Islet of Langerhans (tissue), 1 donor: ENCODE measurements at regions not wholly inside any gene's neighbourhood (a gene's known extent, or its start where the extent isn't known, plus 50 kb on each side); places are given as distances from the start of the nearest gene placed in this dataset.
A peak's percentile ranks its signal among the peaks of the same experiment; 100 is the strongest.

Experiments used
- FAIRE-seq: peaks from one replicate; lab custom pipeline; 2011; peaks lifted over from hg19 to GRCh38; lab: Jason Lieb, UNC

DNA sequence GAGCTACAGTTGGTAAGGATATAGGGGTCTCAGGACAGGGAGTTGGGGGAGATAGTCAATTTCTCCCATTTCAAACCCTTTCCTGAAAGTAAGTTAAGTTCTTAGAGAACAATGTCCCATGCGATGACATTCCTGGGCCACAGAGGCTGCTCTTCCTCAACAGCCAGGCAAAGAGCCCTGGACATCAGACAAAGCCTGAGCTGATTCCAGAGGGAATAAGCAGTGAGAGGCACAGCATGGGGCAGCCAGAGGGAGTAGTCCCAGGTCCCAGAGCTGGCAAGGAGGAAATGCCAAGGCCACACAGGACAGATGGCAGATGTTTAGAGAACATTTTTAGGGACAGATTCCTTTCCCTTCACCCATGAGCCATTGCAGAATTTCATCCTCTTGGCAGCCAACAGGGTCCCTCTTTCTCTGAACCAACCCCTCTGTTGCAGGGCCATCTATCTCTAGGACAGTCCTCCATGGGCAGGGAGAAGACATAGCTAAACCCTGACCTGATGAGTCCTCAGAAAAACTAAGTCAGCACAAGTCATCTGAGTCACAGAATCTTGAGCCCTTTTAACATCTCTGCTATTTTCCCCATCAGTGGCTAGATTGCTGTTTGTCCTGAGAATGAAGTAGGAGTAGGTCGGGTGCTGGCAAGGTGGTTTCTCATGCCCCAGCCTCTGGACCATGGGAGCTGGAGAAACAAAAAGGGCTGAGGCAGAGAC, 60.3 kb upstream of the CALM2 start:
- FAIRE-seq, result no peak

- FAIRE-seq, result no peak
Measured at GRCh38 chr2:47235132-47235531, 58.8 kb upstream of the CALM2 start.

- FAIRE-seq, result no peak
Measured at GRCh38 chr2:47234456-47234855, 58.1 kb upstream of the CALM2 start.

DNA sequence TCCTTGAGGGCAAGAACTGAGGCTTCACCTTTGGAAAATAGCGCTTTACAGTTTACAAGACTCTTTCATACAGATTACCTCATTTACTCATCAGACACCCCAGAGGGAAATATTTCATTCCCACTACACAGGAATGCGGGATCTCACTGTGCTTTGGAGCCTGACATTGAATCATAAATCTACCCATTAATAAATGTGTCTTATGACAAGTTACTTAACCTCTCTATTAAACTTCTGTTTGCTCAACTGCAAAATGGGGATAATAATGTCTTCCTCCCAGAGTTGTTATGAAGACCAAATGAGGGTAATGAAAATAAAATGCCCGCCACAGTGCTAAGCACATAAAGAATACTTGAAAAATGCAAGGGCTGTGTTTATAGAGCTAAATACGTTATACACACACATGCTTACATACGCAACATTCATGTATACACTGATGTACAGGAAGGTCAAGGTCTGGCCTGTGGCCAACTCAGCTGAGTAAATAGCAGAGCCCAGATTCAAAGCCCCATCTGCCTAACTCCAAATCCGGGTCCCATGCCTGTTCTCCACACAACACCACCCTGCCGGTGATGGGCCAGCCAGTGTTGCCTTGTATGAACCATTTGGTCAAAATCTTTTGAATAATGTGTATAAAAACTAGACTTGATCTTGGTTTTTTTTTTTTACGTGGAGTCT, 56.6 kb upstream of the CALM2 start:
- FAIRE-seq, result no peak

GRCh38 chr2:47230418-47230817, 54.1 kb upstream of the CALM2 start:
- no peak for FAIRE-seq

- no peak for FAIRE-seq
Measured at GRCh38 chr2:47227532-47228279, 51.4 kb upstream of the CALM2 start.

DNA sequence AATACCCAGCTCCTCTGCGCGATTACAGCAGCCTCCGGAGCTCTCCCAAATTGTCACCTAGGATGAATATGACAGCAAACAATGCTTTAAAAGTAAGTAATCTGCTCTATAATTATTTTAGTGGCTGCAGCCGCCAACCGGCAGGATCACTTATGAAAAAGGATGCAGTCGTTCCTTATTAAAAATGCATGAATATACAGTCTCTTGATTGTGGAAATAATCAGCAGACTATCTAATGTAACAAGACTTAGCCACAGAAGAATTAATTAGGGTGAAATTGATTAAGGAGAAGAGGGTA, 50.6 kb upstream of the CALM2 start:
- FAIRE-seq, result peak; percentile 13

DNA sequence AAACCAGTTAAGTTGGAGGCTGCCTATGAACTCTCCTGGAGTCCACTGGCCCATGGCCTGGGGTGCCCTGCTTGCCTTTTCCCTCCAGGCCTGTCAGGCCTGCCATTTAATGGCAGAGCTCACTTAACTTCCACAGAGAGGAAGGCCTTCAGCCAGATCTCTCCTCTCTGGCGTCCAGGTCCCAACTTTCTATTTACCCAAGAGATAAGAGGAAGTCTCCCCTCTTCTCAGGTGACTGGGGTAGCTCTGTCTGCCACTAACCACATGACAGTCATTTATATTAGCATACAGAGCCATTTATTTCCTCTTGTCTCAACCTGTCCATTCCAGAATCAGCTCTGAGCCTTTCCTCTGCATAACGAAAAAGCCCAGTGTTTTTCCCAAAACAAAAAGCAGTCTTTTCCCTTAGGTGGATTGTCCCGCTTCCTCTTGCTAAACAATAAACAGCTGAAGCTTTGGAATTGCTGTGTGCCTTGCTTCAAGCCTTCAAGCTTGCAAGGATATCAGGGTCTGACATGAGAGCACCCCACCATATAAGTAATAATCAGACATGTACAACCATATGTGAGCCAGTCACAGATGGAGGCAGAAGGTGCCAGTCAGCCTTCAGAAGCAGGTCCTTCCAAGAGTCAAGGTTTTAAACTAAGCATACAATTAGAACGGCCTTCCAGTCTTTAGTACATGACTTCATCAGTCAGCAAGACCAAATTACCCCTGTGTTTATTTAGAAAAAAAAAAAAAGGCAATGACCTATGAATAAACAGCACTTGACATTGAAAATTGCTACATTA, 50.0 kb upstream of the CALM2 start:
- FAIRE-seq, result peak; percentile 60
